Endodermal cell (in vitro differentiated cells): ENCODE measurements at regions not wholly inside any gene's neighbourhood (a gene's known extent, or its start where the extent isn't known, plus 50 kb on each side); places are given as distances from the start of the nearest gene placed in this dataset.
"Not testable (repeated sequence)": the region's sequence is repeated elsewhere in the genome, so short reads cannot be mapped to it uniquely, and the experiment has no call there.

Source experiments
- DNase-seq: peaks from one replicate; pipeline ENCODE4 v3.0.0-alpha.2; 2017
- H3K27ac ChIP-seq: 2 replicates; pipeline ENCODE4 v1.5.1; 2013; ENCODE audit warnings: mild to moderate bottlenecking, low read depth, low read length, moderate library complexity
- H3K27me3 ChIP-seq: 2 replicates; pipeline ENCODE4 v1.6.1; 2013; ENCODE audit warnings: mild to moderate bottlenecking, low read length, moderate library complexity; ENCODE audit not compliant: insufficient read depth, control insufficient read depth, poor library complexity, severe bottlenecking
- H3K36me3 ChIP-seq: 2 replicates; pipeline ENCODE4 v1.7.0; 2013; ENCODE audit warnings: mild to moderate bottlenecking, low read length, moderate library complexity; ENCODE audit not compliant: control insufficient read depth, insufficient read depth
- H3K4me1 ChIP-seq: one replicate; pipeline ENCODE4 v1.7.0; 2013; ENCODE audit warnings: low read length; ENCODE audit not compliant: control insufficient read depth, insufficient read depth
- H3K4me3 ChIP-seq: 2 replicates; pipeline ENCODE4 v1.5.1; 2013; ENCODE audit warnings: mild to moderate bottlenecking, low read length, moderate library complexity
- H3K9ac ChIP-seq: 2 replicates; pipeline ENCODE4 v1.6.1; 2013; ENCODE audit warnings: mild to moderate bottlenecking, low read length, moderate library complexity; ENCODE audit not compliant: poor library complexity, severe bottlenecking; ENCODE audit errors: extremely low read depth
- H3K9me3 ChIP-seq: 2 replicates; pipeline ENCODE4 v1.6.1; 2013; ENCODE audit warnings: mild to moderate bottlenecking, low read length, moderate library complexity; ENCODE audit not compliant: control insufficient read depth
- H3K27ac Mint-ChIP-seq: 2 replicates; pipeline ENCODE4 v1.8.0; 2020; ENCODE audit warnings: mixed read lengths
- H3K27me3 Mint-ChIP-seq: 2 replicates; pipeline ENCODE4 v1.8.0; 2021; ENCODE audit warnings: mild to moderate bottlenecking, mixed read lengths; ENCODE audit not compliant: insufficient read depth
- H3K36me3 Mint-ChIP-seq: 2 replicates; pipeline ENCODE4 v1.8.0; 2020; ENCODE audit warnings: low read depth, mixed read lengths
- H3K4me1 Mint-ChIP-seq: 2 replicates; pipeline ENCODE4 v1.8.0; 2020; ENCODE audit warnings: mixed read lengths
- H3K4me3 Mint-ChIP-seq: 2 replicates; pipeline ENCODE4 v1.8.0; 2020; ENCODE audit warnings: mild to moderate bottlenecking, moderate library complexity, mixed read lengths
- H3K9me3 Mint-ChIP-seq: 2 replicates; pipeline ENCODE4 v1.8.0; 2020; ENCODE audit warnings: mild to moderate bottlenecking, mixed read lengths
- WGBS, 2 experiments: methylation state at CpG; one replicate each; pipeline versions ENCODE4 v1.1.5 to v1.1.7; 2013; ENCODE audit warnings: missing lambda C conversion rate in 2 of 2, mixed read lengths in 1 of 2; ENCODE audit not compliant: insufficient coverage in 1 of 2, insufficient read length in 1 of 2; 5-methylcytosine and 5-hydroxymethylcytosine counted together

DNA sequence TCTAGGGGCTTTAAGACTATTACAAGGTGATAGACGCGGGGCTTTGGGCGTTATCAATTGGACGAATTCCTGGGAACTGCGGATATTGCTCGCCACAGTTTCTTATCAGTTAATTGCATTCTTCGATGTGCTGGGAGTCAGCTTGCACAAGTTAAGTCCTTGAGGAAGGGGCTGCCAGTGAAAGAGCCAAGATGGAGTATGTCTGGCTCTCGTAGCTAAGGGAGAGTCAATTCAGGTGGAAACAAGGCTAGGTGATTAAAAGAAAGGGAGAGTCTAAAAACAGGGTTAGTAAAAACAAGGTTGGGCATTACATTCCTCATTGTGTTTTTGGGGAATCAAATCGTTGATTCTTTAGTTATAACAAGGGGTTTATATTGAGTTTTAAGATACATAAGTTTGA, 121.6 kb downstream of the UNC93B1 start:
- Mint-ChIP-seq H3K27ac (peak overlapping the region; percentile 89), H3K4me1 (peaks cover 46% of the 10 kb centered on the region), H3K36me3 (peaks cover 37% of the 10 kb centered on the region), H3K9me3 (peaks cover 24% of the 10 kb centered on the region)
- DNase-seq, H3K4me3 ChIP-seq, H3K9ac ChIP-seq, H3K27ac ChIP-seq, H3K27me3 ChIP-seq, H3K36me3 ChIP-seq, H3K4me1 ChIP-seq, H3K9me3 ChIP-seq, H3K4me3 Mint-ChIP-seq, H3K27me3 Mint-ChIP-seq: not testable (repeated sequence)
- WGBS, 2 experiments: 81 to 83% methylated on average over 1 to 9 of the region's 9 CpGs

DNA sequence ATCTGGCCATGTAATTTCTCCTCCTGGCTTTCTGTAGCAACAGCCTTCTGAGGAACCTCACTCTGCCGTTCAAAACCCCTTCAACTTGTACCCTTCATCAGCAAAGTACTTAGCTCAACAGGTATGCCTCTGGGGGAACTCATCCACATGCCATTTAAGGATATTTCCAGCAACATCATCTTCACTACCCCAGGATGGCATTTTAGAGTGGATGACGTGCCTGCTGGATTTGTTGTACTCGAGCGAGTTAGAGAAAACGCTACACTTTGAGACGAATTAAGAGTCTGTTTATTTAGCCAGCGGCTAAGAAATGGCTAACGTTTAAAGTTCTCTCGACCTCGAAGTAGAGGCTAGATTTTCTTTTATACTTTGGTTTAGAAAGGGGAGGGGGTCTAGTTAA, 122.1 kb downstream of the UNC93B1 start:
- H3K27ac ChIP-seq, H3K9me3 ChIP-seq, H3K4me1 ChIP-seq, H3K27me3 Mint-ChIP-seq, H3K27me3 ChIP-seq, H3K4me3 Mint-ChIP-seq, H3K36me3 ChIP-seq, DNase-seq, H3K4me3 ChIP-seq: not testable (repeated sequence)
- peak overlapping the region; percentile 35 for H3K9ac ChIP-seq
- Mint-ChIP-seq H3K27ac (peak overlapping the region; percentile 89), H3K36me3 (peaks cover 37% of the 10 kb centered on the region), H3K4me1 (peaks cover 41% of the 10 kb centered on the region), H3K9me3 (peaks cover 24% of the 10 kb centered on the region)
- WGBS, 2 experiments: 81 to 82% methylated on average over 6 to 10 of the region's 10 CpGs

DNA sequence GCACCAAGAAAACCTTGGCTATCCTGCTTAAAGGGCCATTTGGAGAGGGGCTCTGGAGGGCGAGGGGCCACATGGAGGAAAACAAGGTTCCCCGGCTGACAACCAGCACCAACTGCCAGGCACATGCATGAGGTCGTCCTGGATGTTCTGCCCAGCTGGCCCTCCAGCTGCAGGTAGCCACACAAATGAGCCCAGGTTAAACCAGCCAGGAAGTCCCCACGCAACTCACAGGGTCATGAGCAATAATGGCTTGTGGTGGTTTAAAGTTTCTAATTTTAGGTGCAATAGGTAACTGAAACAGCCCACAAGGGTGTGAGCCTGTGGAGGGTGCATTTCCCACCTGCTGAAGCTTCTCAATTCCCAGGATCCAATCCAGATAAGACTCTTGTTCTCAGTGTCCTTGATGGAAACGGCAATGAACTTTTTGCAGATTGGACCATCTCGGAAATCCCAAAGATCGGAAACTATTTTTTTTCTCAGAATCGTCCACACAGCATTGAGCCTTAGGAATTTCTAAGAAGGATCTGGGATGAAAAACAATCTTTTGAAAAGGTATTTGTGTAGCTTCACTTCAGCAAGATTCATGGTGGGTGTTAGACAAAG, 123.2 kb downstream of the UNC93B1 start:
- 91 to 92% methylated on average over 4 to 7 of the region's 8 CpGs for WGBS, 2 experiments
- H3K36me3 ChIP-seq, H3K27me3 ChIP-seq, H3K27me3 Mint-ChIP-seq, H3K4me3 ChIP-seq, DNase-seq, H3K4me1 ChIP-seq, H3K4me3 Mint-ChIP-seq, H3K27ac ChIP-seq, H3K9ac ChIP-seq, H3K9me3 ChIP-seq: not testable (repeated sequence)
- Mint-ChIP-seq H3K9me3 (peaks cover 24% of the 10 kb centered on the region), H3K36me3 (peaks cover 38% of the 10 kb centered on the region), H3K4me1 (peaks cover 30% of the 10 kb centered on the region), H3K27ac (peak overlapping the region; percentile 89)

DNA sequence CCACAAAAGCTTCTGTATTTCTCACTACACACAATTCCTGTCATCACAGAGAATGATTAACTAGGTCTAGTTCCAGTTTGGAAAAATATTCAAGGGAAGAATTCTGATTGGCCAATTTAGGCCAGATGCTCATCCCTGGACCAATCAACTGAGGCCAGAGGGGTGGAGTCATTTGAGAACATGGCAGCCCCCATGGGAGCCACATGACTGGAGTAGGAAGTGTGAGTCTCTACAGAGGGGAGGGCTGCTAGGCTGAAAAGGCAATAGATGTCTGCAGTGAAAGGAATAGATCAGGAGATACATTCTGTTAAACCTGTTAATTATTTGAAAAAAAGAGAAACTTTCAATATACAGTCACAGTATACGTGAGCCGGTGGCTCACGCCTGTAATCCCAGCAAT, 125.2 kb downstream of the UNC93B1 start:
- peaks cover 14% of the 10 kb centered on the region for H3K4me1 Mint-ChIP-seq
- not testable (repeated sequence) for H3K4me1 ChIP-seq, H3K4me3 Mint-ChIP-seq, H3K9ac ChIP-seq, H3K27ac ChIP-seq, H3K9me3 ChIP-seq, H3K27me3 Mint-ChIP-seq, DNase-seq, H3K36me3 ChIP-seq, H3K27ac Mint-ChIP-seq, H3K4me3 ChIP-seq, H3K27me3 ChIP-seq
- 97% methylated on average over 3 of the region's 3 CpGs; no CpG with 5 or more reads in 1 of the 2 experiments for WGBS, 2 experiments
- peaks cover 42% of the 10 kb centered on the region for H3K36me3 Mint-ChIP-seq
- H3K9me3 Mint-ChIP-seq: peaks cover 27% of the 10 kb centered on the region

DNA sequence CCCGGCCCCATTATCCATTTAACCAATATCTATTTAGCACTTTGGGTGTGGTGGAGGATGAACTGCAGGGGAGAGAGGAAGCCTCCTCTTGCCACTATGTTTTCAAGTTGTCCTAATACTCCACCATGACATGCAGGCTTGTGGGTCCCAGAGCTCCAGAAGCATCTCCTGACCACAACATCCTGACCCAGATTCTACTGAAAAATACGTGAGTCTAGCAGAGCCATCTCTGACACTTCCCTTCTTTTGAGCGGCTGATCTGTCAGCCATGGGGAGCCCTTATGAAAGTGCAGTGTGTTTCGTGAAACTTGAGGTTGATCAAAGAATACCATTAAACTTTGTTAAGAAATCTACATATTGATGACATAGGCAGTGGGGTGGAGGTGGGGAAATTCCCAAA, 126.6 kb downstream of the UNC93B1 start:
- not testable (repeated sequence) for H3K36me3 ChIP-seq, H3K4me3 ChIP-seq, H3K27me3 Mint-ChIP-seq, H3K4me1 ChIP-seq, DNase-seq, H3K4me3 Mint-ChIP-seq, H3K27me3 ChIP-seq, H3K9ac ChIP-seq, H3K27ac Mint-ChIP-seq, H3K27ac ChIP-seq, H3K4me1 Mint-ChIP-seq
- H3K9me3 ChIP-seq: peaks cover 15% of the 10 kb centered on the region
- Mint-ChIP-seq H3K9me3 (peaks cover 37% of the 10 kb centered on the region), H3K36me3 (peaks cover 53% of the 10 kb centered on the region)
- 81% methylated on average over 3 of the region's 4 CpGs; no CpG with 5 or more reads in 1 of the 2 experiments for WGBS, 2 experiments

DNA sequence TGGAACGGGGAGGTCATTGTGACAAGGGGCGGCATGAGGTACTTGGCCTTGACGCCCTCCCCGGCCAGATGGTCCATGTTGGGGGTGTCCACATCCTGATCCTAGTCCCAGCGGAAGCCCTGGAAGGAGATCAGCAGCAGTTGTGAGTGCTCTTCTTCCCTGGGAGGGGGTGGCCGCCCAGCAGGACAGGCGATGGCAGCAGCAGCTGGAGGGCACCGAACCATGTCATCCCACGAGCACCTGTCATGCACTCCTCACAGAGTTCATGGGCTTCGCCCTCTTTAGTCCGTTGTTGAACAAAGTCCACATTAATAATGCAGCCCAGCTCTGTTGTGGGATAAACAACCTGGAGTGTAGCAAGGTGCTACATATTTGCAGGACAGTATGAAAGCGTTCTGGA, 130.7 kb downstream of the UNC93B1 start:
- Mint-ChIP-seq H3K9me3 (peaks cover 44% of the 10 kb centered on the region), H3K36me3 (peaks cover 46% of the 10 kb centered on the region)
- not testable (repeated sequence) for DNase-seq, H3K27ac Mint-ChIP-seq, H3K4me1 ChIP-seq, H3K4me1 Mint-ChIP-seq, H3K9ac ChIP-seq, H3K27me3 Mint-ChIP-seq, H3K27me3 ChIP-seq, H3K4me3 Mint-ChIP-seq, H3K36me3 ChIP-seq, H3K27ac ChIP-seq, H3K4me3 ChIP-seq
- WGBS, 2 experiments: 82 to 83% methylated on average over 11 to 12 of the region's 12 CpGs
- peaks cover 24% of the 10 kb centered on the region for H3K9me3 ChIP-seq

DNA sequence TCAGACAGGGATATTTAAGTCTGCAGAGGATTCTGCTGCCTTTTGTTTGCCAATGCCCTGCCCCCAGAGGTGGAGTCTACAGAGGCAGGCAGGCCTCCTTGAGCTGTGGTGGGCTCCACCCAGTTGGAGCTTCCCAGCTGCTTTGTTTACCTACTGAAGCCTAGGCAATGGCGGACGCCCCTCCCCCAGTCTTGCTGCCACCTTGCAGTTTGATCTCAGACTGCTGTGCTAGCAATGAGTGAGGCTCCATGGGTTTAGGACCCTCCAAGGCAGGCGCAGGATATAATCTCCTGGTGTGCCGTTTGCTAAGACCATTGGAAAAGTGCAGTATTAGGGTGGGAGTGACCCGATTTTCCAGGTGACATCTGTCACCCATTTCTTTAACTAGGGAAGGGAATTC, 132.7 kb downstream of the UNC93B1 start:
- not testable (repeated sequence) for H3K27me3 Mint-ChIP-seq, H3K4me1 ChIP-seq, H3K27ac Mint-ChIP-seq, H3K27me3 ChIP-seq, H3K4me3 Mint-ChIP-seq, H3K27ac ChIP-seq, DNase-seq, H3K36me3 ChIP-seq, H3K4me3 ChIP-seq, H3K9ac ChIP-seq
- peaks cover 24% of the 10 kb centered on the region for H3K9me3 ChIP-seq
- Mint-ChIP-seq H3K36me3 (peaks cover 45% of the 10 kb centered on the region), H3K9me3 (peaks cover 44% of the 10 kb centered on the region), H3K4me1 (peaks cover 20% of the 10 kb centered on the region)
- 94 to 96% methylated on average over 5 of the region's 5 CpGs for WGBS, 2 experiments
